GM23338 (cell line): ENCODE measurements at regions not wholly inside any gene's neighbourhood (a gene's known extent, or its start where the extent isn't known, plus 50 kb on each side); places are given as distances from the start of the nearest gene placed in this dataset.

ENCODE experiments used
- ATAC-seq: fragments of 200-7000 bp; cut with Tn5 transposase; 3 replicates; pipeline ENCODE4 v1.9.1; 2020
- DNase-seq: peaks from one replicate; pipeline ENCODE4 v3.0.0-alpha.2; 2015; ENCODE audit warnings: low spot score
- H2AFZ ChIP-seq: fragments of 200-600 bp; sonication (generic); 2 replicates; pipeline ENCODE4 v1.8.0; 2016; ENCODE audit warnings: antibody characterized with exemption, mild to moderate bottlenecking, moderate library complexity
- H3F3A ChIP-seq: fragments of 200-600 bp; sonication (generic); replicated peaks from 2 replicates; pipeline ENCODE4 v1.8.0; 2017; ENCODE audit warnings: antibody characterized with exemption, mixed run types, low read depth
- H3K27ac ChIP-seq: fragments of 200-600 bp; sonication (generic); 2 replicates; pipeline ENCODE4 v1.6.1; 2016; ENCODE audit warnings: low read depth
- H3K27me3 ChIP-seq: fragments of 200-600 bp; sonication (generic); 2 replicates; pipeline ENCODE4 v1.8.0; 2016; ENCODE audit warnings: mild to moderate bottlenecking, mixed run types, moderate library complexity; ENCODE audit not compliant: insufficient read depth
- H3K36me3 ChIP-seq: fragments of 200-600 bp; sonication (generic); 2 replicates; pipeline ENCODE4 v1.8.0; 2016; ENCODE audit warnings: mild to moderate bottlenecking; ENCODE audit not compliant: insufficient read depth
- H3K4me1 ChIP-seq: fragments of 200-600 bp; sonication (generic); 2 replicates; pipeline ENCODE4 v1.8.0; 2016; ENCODE audit warnings: mild to moderate bottlenecking, moderate library complexity; ENCODE audit not compliant: insufficient read depth
- H3K4me2 ChIP-seq: fragments of 200-600 bp; sonication (generic); 2 replicates; pipeline ENCODE4 v1.7.1; 2017; ENCODE audit warnings: mixed run types
- H3K4me3 ChIP-seq: fragments of 200-600 bp; sonication (generic); 2 replicates; pipeline ENCODE4 v1.6.1; 2016; ENCODE audit warnings: mixed run types
- H3K79me2 ChIP-seq: fragments of 200-600 bp; sonication (generic); replicated peaks from 2 replicates; pipeline ENCODE4 v1.8.0; 2017; ENCODE audit warnings: mild to moderate bottlenecking; ENCODE audit not compliant: insufficient read depth
- H3K9me2 ChIP-seq: fragments of 200-600 bp; sonication (generic); 2 replicates; pipeline ENCODE4 v1.8.0; 2017; ENCODE audit not compliant: insufficient read depth
- H4K20me1 ChIP-seq: fragments of 200-600 bp; sonication (generic); replicated peaks from 2 replicates; pipeline ENCODE4 v1.8.0; 2017; ENCODE audit warnings: mild to moderate bottlenecking; ENCODE audit not compliant: insufficient read depth
- H3K27ac Mint-ChIP-seq: 2 replicates; pipeline ENCODE4 v1.8.0; 2020; ENCODE audit warnings: inconsistent platforms, mild to moderate bottlenecking, moderate library complexity, mixed read lengths
- H3K27me3 Mint-ChIP-seq: 3 replicates; pipeline ENCODE4 v1.8.0; 2022; ENCODE audit warnings: low read depth, mild to moderate bottlenecking, moderate library complexity, mixed read lengths, inconsistent platforms; ENCODE audit not compliant: insufficient read depth, poor library complexity
- H3K36me3 Mint-ChIP-seq: 3 replicates; pipeline ENCODE4 v1.8.0; 2021; ENCODE audit warnings: low read depth, mild to moderate bottlenecking, inconsistent platforms, moderate library complexity, mixed read lengths
- H3K4me1 Mint-ChIP-seq: 3 replicates; pipeline ENCODE4 v1.8.0; 2020; ENCODE audit warnings: mild to moderate bottlenecking, inconsistent platforms, mixed read lengths
- H3K4me3 Mint-ChIP-seq: 3 replicates; pipeline ENCODE4 v1.8.0; 2021; ENCODE audit warnings: moderate library complexity, mild to moderate bottlenecking, inconsistent platforms, mixed read lengths
- H3K9me3 Mint-ChIP-seq: 3 replicates; pipeline ENCODE4 v1.8.0; 2020; ENCODE audit warnings: moderate library complexity, mild to moderate bottlenecking, inconsistent platforms, mixed read lengths
- CREB1 ChIP-seq: fragments of 250-450 bp; sonication (Bioruptor Pico); IDR thresholded peaks from 2 replicates; pipeline ENCODE4 v1.5.0; 2020; ENCODE audit warnings: low read depth, mild to moderate bottlenecking, moderate library complexity
- ETS1 ChIP-seq: IDR thresholded peaks from 2 replicates; pipeline ENCODE4 v1.6.1; 2016; ENCODE audit warnings: antibody characterized with exemption
- EZH2 ChIP-seq: fragments of 200-600 bp; sonication (generic); IDR thresholded peaks from one replicate; pipeline ENCODE4 v1.8.0; 2017; ENCODE audit warnings: antibody characterized with exemption, mild to moderate bottlenecking, low read depth; ENCODE audit not compliant: unreplicated experiment
- JUNB ChIP-seq: IDR thresholded peaks from one replicate; pipeline ENCODE4 v1.6.1; 2016; ENCODE audit warnings: antibody characterized with exemption; ENCODE audit not compliant: unreplicated experiment
- ZNF462 ChIP-seq: fragments of 250-450 bp; sonication (Bioruptor Pico); IDR thresholded peaks from 2 replicates; pipeline ENCODE4 v1.5.0; 2020; ENCODE audit warnings: mild to moderate bottlenecking, moderate library complexity
- TF ChIP-seq, protein P1 (sequence below), 2 experiments: fragments of 200-600 bp in 1 of 2; sonication (generic) in 1 of 2; conservative IDR thresholded peaks; 2 replicates each; pipeline versions ENCODE4 v1.5.1 to v1.6.1; 2016 to 2017; ENCODE audit warnings: antibody characterized with exemption in 2 of 2, low read depth in 2 of 2, mild to moderate bottlenecking in 2 of 2, moderate library complexity in 1 of 2

DNA sequence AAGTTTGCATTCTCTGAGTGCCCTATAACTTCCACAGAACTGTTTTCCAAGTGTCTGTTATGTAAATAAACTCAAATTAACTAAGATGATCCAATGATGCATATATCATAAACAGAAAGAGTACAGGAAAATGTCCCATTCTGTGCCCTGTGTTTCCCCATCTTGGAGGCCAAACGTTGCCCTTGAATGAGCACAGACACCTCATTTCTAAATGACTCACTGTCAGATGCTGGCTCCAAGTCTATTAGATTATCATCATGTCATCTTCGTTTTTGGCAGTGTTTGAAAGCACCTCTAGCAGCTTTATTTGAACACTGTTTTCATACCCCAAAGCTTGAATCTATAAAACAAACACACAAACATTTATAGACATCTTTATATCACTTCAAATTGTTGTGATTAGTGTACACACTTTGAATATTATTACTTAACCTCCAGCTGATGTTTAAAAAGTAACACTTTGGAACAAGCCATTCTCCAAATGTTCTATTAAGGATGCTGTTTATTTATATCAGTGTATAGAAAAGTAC lies 424.2 kb downstream of the NOVA1 start:
- no peak overlapping the region for H3K4me3 Mint-ChIP-seq
- Histone ChIP-seq H3K9me2 (no peaks in the 10 kb centered on the region), H3K27me3 (no peaks in the 10 kb centered on the region), H3K4me3 (no peak overlapping the region), H3K36me3 (no peaks in the 10 kb centered on the region), H3K4me2 (no peak overlapping the region), H3K4me1 (no peaks in the 10 kb centered on the region), H3K79me2 (no peaks in the 10 kb centered on the region), H4K20me1 (no peaks in the 10 kb centered on the region), H3F3A (no peaks in the 10 kb centered on the region), H3K27ac (no peak overlapping the region), H2AFZ (no peak overlapping the region)
- no peak for TF ChIP-seq ETS1
- no peak for TF ChIP-seq EZH2
- TF ChIP-seq, protein P1, sequence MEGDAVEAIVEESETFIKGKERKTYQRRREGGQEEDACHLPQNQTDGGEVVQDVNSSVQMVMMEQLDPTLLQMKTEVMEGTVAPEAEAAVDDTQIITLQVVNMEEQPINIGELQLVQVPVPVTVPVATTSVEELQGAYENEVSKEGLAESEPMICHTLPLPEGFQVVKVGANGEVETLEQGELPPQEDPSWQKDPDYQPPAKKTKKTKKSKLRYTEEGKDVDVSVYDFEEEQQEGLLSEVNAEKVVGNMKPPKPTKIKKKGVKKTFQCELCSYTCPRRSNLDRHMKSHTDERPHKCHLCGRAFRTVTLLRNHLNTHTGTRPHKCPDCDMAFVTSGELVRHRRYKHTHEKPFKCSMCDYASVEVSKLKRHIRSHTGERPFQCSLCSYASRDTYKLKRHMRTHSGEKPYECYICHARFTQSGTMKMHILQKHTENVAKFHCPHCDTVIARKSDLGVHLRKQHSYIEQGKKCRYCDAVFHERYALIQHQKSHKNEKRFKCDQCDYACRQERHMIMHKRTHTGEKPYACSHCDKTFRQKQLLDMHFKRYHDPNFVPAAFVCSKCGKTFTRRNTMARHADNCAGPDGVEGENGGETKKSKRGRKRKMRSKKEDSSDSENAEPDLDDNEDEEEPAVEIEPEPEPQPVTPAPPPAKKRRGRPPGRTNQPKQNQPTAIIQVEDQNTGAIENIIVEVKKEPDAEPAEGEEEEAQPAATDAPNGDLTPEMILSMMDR (conservative IDR thresholded peaks at IDR 0.05; ENCODE audit: low read depth in 2 of 2) = no peak
- TF ChIP-seq ZNF462 (CRISPR knock-in tag) = no peak
- TF ChIP-seq CREB1 (CRISPR knock-in tag) = no peak
- TF ChIP-seq JUNB = no peak
- H3K27ac Mint-ChIP-seq = no peak overlapping the region
- H3K27me3 Mint-ChIP-seq = no peaks in the 10 kb centered on the region
- no peaks in the 10 kb centered on the region for H3K9me3 Mint-ChIP-seq
- no peak for DNase-seq
- peaks cover 4% of the 10 kb centered on the region; the same call in 2 of the 3 replicates for H3K4me1 Mint-ChIP-seq
- ATAC-seq = no peak
- H3K36me3 Mint-ChIP-seq = no peaks in the 10 kb centered on the region
